ENCODE measurements at regions not wholly inside any gene's neighbourhood (a gene's known extent, or its start where the extent isn't known, plus 50 kb on each side); places are given as distances from the start of the nearest gene placed in this dataset.
"Not testable (repeated sequence)": the region's sequence is repeated elsewhere in the genome, so short reads cannot be mapped to it uniquely, and the experiment has no call there.

DNA sequence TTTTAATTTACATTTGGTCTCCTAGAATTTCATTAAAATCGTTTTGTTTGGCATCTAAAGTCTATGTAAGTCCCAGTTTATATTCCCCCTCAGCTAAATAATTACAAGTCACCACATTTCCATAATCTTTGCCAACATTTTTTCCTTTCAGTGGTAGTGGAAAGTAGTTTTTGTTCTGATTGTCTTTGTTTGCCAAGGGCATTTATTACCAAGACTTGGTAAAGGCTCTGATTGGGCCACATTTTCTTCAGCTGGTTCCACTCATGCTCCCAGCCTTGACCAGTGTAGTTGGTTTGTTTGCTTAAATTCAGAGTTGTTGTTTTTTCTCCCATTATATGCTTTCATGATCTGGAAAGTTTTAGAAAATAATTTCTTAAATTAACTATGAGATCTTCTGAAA, 153.4 kb upstream of the MME start:
- Histone ChIP-seq H3K4ac (ENCODE audit: low read depth, low read length) (no peak overlapping the region), H3K27me3 (ENCODE audit: insufficient read depth, low read length, poor library complexity) (no peaks in the 10 kb centered on the region), H2BK120ac (ENCODE audit: low read depth, low read length) (no peak overlapping the region), H3K23ac (ENCODE audit: low read length) (no peak overlapping the region), H2AK5ac (ENCODE audit: low read length) (no peak overlapping the region), H2BK15ac (replicated peaks; ENCODE audit: low read depth) (no peak overlapping the region), H4K5ac (ENCODE audit: low read length) (no peak overlapping the region), H2BK5ac (ENCODE audit: low read length) (no peak overlapping the region), H3K18ac (ENCODE audit: low read length) (no peak overlapping the region), H3K36me3 (ENCODE audit: control insufficient read depth, insufficient read depth, low read length) (no peaks in the 10 kb centered on the region), H3K79me1 (ENCODE audit: low read length) (no peaks in the 10 kb centered on the region), H3K27ac (ENCODE audit: low read depth, low read length) (no peak overlapping the region), H3K56ac (ENCODE audit: low read length) (no peak overlapping the region), H3K9ac (ENCODE audit: low read length) (no peak overlapping the region), H3K4me2 (ENCODE audit: low read length) (no peak overlapping the region), H3K79me2 (ENCODE audit: control insufficient read depth, insufficient read depth, low read length) (no peaks in the 10 kb centered on the region), H3K4me1 (ENCODE audit: control insufficient read depth, low read depth, low read length) (no peaks in the 10 kb centered on the region), H4K8ac (ENCODE audit: low read depth, low read length) (no peak overlapping the region), H3K4me3 (ENCODE audit: low read length) (no peak overlapping the region)
- no peak for DNase-seq
- WGBS (ENCODE audit: extremely low coverage, insufficient coverage, low lambda C conversion rate): no CpG with 5 or more reads among the region's 1 CpG

DNA sequence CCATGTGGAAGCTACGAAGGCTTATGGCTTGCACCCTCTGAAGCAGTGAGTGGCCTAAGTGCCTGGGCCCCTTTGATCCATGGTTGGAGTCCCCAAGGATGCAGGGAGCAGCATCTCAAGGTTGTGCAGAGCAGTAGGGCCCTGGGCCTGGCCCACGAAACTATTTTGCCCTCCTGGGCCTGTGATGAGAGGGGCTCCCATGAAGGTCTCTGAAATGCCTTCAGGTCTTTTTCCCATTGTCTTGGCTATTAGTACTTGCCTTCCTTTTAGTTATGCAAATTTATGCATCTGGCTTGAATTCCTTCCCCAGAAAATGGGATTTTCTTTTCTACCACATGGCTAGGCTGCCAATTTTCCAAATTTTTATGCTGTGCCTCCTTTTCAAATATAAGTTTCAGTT, 158.8 kb upstream of the MME start:
- Histone ChIP-seq H3K4ac (ENCODE audit: low read depth, low read length) (no peak overlapping the region), H3K4me2 (ENCODE audit: low read length) (no peak overlapping the region), H2BK15ac (replicated peaks; ENCODE audit: low read depth) (no peak overlapping the region), H2BK5ac (ENCODE audit: low read length) (no peak overlapping the region), H2AK5ac (ENCODE audit: low read length) (no peak overlapping the region), H3K36me3 (ENCODE audit: control insufficient read depth, insufficient read depth, low read length) (no peaks in the 10 kb centered on the region), H4K5ac (ENCODE audit: low read length) (no peak overlapping the region), H3K56ac (ENCODE audit: low read length) (no peak overlapping the region), H3K79me2 (ENCODE audit: control insufficient read depth, insufficient read depth, low read length) (no peaks in the 10 kb centered on the region), H3K9ac (ENCODE audit: low read length) (no peak overlapping the region), H3K4me3 (ENCODE audit: low read length) (no peak overlapping the region), H3K27ac (ENCODE audit: low read depth, low read length) (no peak overlapping the region), H3K79me1 (ENCODE audit: low read length) (no peaks in the 10 kb centered on the region), H3K18ac (ENCODE audit: low read length) (no peak overlapping the region), H4K8ac (ENCODE audit: low read depth, low read length) (no peak overlapping the region), H2BK120ac (ENCODE audit: low read depth, low read length) (no peak overlapping the region), H3K23ac (ENCODE audit: low read length) (no peak overlapping the region), H3K27me3 (ENCODE audit: insufficient read depth, low read length, poor library complexity) (no peaks in the 10 kb centered on the region), H3K4me1 (ENCODE audit: control insufficient read depth, low read depth, low read length) (no peaks in the 10 kb centered on the region)
- DNase-seq: no peak
- no CpG with 5 or more reads among the region's 2 CpGs for WGBS (ENCODE audit: extremely low coverage, insufficient coverage, low lambda C conversion rate)

DNA sequence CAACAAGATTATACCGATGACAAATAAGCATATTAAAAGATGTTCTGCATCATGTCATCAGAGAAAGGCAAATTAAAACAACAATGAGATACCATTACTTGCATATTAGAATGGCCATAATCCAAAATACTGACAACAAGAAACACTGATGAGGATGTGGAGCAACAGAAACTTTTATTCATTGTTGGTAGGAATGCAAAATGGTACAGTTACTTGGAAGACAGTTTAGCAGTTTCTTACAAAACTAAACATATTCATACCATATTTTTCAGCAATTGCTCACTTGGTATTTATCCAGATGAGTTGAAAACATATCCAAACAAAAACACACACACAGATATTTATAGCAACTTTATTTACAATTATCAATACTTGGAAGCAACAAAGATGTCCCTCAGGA, 160.9 kb upstream of the MME start:
- Histone ChIP-seq H3K9ac (ENCODE audit: low read length) (no peak overlapping the region), H4K8ac (ENCODE audit: low read depth, low read length) (no peak overlapping the region), H2BK15ac (replicated peaks; ENCODE audit: low read depth) (no peak overlapping the region), H3K79me1 (ENCODE audit: low read length) (no peaks in the 10 kb centered on the region), H3K4me2 (ENCODE audit: low read length) (no peak overlapping the region), H2AK5ac (ENCODE audit: low read length) (no peak overlapping the region), H2BK120ac (ENCODE audit: low read depth, low read length) (no peak overlapping the region), H3K36me3 (ENCODE audit: control insufficient read depth, insufficient read depth, low read length) (no peaks in the 10 kb centered on the region), H3K56ac (ENCODE audit: low read length) (no peak overlapping the region), H2BK5ac (ENCODE audit: low read length) (no peak overlapping the region), H3K27ac (ENCODE audit: low read depth, low read length) (no peak overlapping the region), H3K4me1 (ENCODE audit: control insufficient read depth, low read depth, low read length) (no peaks in the 10 kb centered on the region), H3K79me2 (ENCODE audit: control insufficient read depth, insufficient read depth, low read length) (no peaks in the 10 kb centered on the region), H4K5ac (ENCODE audit: low read length) (no peak overlapping the region), H3K4ac (ENCODE audit: low read depth, low read length) (no peak overlapping the region), H3K27me3 (ENCODE audit: insufficient read depth, low read length, poor library complexity) (no peaks in the 10 kb centered on the region), H3K23ac (ENCODE audit: low read length) (no peak overlapping the region), H3K18ac (ENCODE audit: low read length) (no peak overlapping the region), H3K4me3 (ENCODE audit: low read length) (no peak overlapping the region)
- WGBS (ENCODE audit: extremely low coverage, insufficient coverage, low lambda C conversion rate): no CpG with 5 or more reads among the region's 1 CpG
- no peak for DNase-seq

DNA sequence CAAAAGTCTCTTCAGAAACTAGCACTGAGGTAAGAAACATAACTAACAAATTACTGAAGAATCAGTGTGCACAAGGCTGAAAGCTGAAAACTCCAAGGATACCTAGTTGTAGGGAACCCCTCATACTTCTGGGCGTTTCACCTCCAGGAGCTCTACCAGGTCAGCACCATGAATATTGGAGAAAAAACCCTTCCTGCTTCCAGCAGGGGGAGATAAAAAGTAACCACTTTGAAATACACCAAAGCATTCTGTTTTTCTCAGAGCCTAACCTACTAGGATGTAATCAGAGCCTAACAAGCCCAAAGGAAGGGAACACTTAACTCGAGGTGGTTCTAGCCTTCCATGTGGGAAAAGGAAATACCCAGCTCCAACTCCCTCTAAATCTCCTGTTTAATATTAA, 175.8 kb upstream of the MME start:
- Histone ChIP-seq H3K79me1 (ENCODE audit: low read length) (no peaks in the 10 kb centered on the region), H4K5ac (ENCODE audit: low read length) (no peak overlapping the region), H3K27ac (ENCODE audit: low read depth, low read length) (no peak overlapping the region), H3K79me2 (ENCODE audit: control insufficient read depth, insufficient read depth, low read length) (no peaks in the 10 kb centered on the region), H2BK15ac (replicated peaks; ENCODE audit: low read depth) (no peak overlapping the region), H3K18ac (ENCODE audit: low read length) (no peak overlapping the region), H3K4me1 (ENCODE audit: control insufficient read depth, low read depth, low read length) (no peaks in the 10 kb centered on the region), H3K4ac (ENCODE audit: low read depth, low read length) (no peak overlapping the region), H4K8ac (ENCODE audit: low read depth, low read length) (no peak overlapping the region), H3K27me3 (ENCODE audit: insufficient read depth, low read length, poor library complexity) (no peaks in the 10 kb centered on the region), H3K4me3 (ENCODE audit: low read length) (no peak overlapping the region), H3K23ac (ENCODE audit: low read length) (no peak overlapping the region), H2AK5ac (ENCODE audit: low read length) (no peak overlapping the region), H3K4me2 (ENCODE audit: low read length) (no peak overlapping the region), H2BK5ac (ENCODE audit: low read length) (no peak overlapping the region), H2BK120ac (ENCODE audit: low read depth, low read length) (no peak overlapping the region), H3K36me3 (ENCODE audit: control insufficient read depth, insufficient read depth, low read length) (no peaks in the 10 kb centered on the region), H3K9ac (ENCODE audit: low read length) (no peak overlapping the region), H3K56ac (ENCODE audit: low read length) (no peak overlapping the region)
- WGBS (ENCODE audit: extremely low coverage, insufficient coverage, low lambda C conversion rate): no CpG with 5 or more reads among the region's 2 CpGs
- peak; percentile 71 for DNase-seq

DNA sequence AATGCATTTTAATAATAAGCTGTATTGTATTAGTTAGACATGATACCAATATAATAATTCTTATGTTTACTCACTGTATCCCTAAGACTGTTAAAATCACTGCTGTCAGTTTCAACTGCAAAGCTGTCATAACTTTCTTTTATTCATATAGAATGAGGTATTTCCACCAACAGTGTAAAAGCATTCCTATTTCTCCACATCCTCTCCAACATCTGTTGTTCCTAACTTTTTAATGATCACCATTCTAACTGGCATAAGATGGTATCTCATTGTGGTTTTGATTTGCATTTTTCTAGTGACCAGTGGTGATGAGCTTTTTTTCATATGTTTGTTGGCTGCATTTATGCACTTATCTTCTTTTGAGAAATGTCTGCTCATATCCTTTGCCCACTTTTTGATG, 177.6 kb upstream of the MME start:
- H3K4me1 ChIP-seq (ENCODE audit: control insufficient read depth, low read depth, low read length); H2BK120ac ChIP-seq (ENCODE audit: low read depth, low read length); H3K4me2 ChIP-seq (ENCODE audit: low read length); H3K27me3 ChIP-seq (ENCODE audit: insufficient read depth, low read length, poor library complexity); H2BK5ac ChIP-seq (ENCODE audit: low read length); H3K79me2 ChIP-seq (ENCODE audit: control insufficient read depth, insufficient read depth, low read length); H2BK15ac ChIP-seq (replicated peaks; ENCODE audit: low read depth); H3K4ac ChIP-seq (ENCODE audit: low read depth, low read length); H3K27ac ChIP-seq (ENCODE audit: low read depth, low read length); H4K5ac ChIP-seq (ENCODE audit: low read length); H3K23ac ChIP-seq (ENCODE audit: low read length); H4K8ac ChIP-seq (ENCODE audit: low read depth, low read length); H3K79me1 ChIP-seq (ENCODE audit: low read length); H2AK5ac ChIP-seq (ENCODE audit: low read length); H3K9ac ChIP-seq (ENCODE audit: low read length); H3K56ac ChIP-seq (ENCODE audit: low read length); DNase-seq; H3K4me3 ChIP-seq (ENCODE audit: low read length); H3K18ac ChIP-seq (ENCODE audit: low read length); H3K36me3 ChIP-seq (ENCODE audit: control insufficient read depth, insufficient read depth, low read length): not testable (repeated sequence)

DNA sequence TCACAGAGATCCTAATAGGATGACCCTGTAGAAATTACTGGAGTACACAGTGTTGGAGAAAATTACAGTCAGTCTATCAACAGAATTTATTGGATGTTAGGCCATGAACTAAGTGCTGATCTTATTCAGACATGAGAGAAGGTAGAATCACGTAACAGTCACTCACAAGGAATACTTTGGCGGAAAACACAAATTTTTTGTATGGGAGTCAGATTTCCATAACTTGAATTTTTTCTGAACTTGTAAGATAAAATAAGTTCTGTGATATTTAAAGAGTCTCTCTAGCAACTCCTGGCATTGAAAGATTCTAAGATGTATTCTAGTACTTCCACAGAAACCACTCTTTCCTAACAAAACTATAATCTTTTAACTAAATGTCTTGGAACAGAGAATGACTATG, 178.8 kb upstream of the MME start:
- H2BK15ac ChIP-seq (replicated peaks; ENCODE audit: low read depth): no peak overlapping the region
- no peaks in the 10 kb centered on the region for H3K79me1 ChIP-seq (ENCODE audit: low read length)
- H3K4ac ChIP-seq (ENCODE audit: low read depth, low read length): no peak overlapping the region
- H3K56ac ChIP-seq (ENCODE audit: low read length): no peak overlapping the region
- no peak overlapping the region for H2BK5ac ChIP-seq (ENCODE audit: low read length)
- DNase-seq: no peak
- H3K36me3 ChIP-seq (ENCODE audit: control insufficient read depth, insufficient read depth, low read length): no peaks in the 10 kb centered on the region
- no peaks in the 10 kb centered on the region for H3K79me2 ChIP-seq (ENCODE audit: control insufficient read depth, insufficient read depth, low read length)
- peak overlapping the region; percentile 75 for H4K5ac ChIP-seq (ENCODE audit: low read length)
- H3K27me3 ChIP-seq (ENCODE audit: insufficient read depth, low read length, poor library complexity): no peaks in the 10 kb centered on the region
- no peak overlapping the region for H3K27ac ChIP-seq (ENCODE audit: low read depth, low read length)
- H2AK5ac ChIP-seq (ENCODE audit: low read length): no peak overlapping the region
- no peak overlapping the region for H3K23ac ChIP-seq (ENCODE audit: low read length)
- no peak overlapping the region for H3K9ac ChIP-seq (ENCODE audit: low read length)
- no peaks in the 10 kb centered on the region for H3K4me1 ChIP-seq (ENCODE audit: control insufficient read depth, low read depth, low read length)
- no peak overlapping the region for H2BK120ac ChIP-seq (ENCODE audit: low read depth, low read length)
- no CpG with 5 or more reads among the region's 2 CpGs for WGBS (ENCODE audit: extremely low coverage, insufficient coverage, low lambda C conversion rate)
- no peak overlapping the region for H4K8ac ChIP-seq (ENCODE audit: low read depth, low read length)
- H3K18ac ChIP-seq (ENCODE audit: low read length): no peak overlapping the region
- H3K4me2 ChIP-seq (ENCODE audit: low read length): no peak overlapping the region
- no peak overlapping the region for H3K4me3 ChIP-seq (ENCODE audit: low read length)
